Sigmoid colon (tissue), 4 donors: ENCODE measurements at regions not wholly inside any gene's neighbourhood (a gene's known extent, or its start where the extent isn't known, plus 50 kb on each side); places are given as distances from the start of the nearest gene placed in this dataset.

Source experiments
- CTCF ChIP-seq, 4 experiments: fragments of 450-650 bp in 3 of 4; fragments of 200-600 bp in 1 of 4; IDR thresholded peaks; one replicate each; pipeline ENCODE4 v1.5.1; 2016 to 2019; ENCODE audit warnings: antibody characterized with exemption in 4 of 4, mild to moderate bottlenecking in 3 of 4, moderate library complexity in 2 of 4
- EP300 ChIP-seq, 4 donors: sonication (generic); formaldehyde crosslinking; IDR thresholded peaks; one replicate each; pipeline ENCODE4 v1.6.1; 2017; ENCODE audit warnings: antibody characterized with exemption in 4 of 4
- POLR2A ChIP-seq, 2 donors: fragments of 450-650 bp; IDR thresholded peaks; one replicate each; pipeline ENCODE4 v1.6.1; 2016; ENCODE audit warnings: antibody characterized with exemption in 2 of 2, mild to moderate bottlenecking in 2 of 2, moderate library complexity in 2 of 2
- POLR2AphosphoS5 ChIP-seq, 4 donors: sonication (generic); formaldehyde crosslinking; IDR thresholded peaks; one replicate each; pipeline ENCODE4 v1.6.1; 2017; ENCODE audit warnings: antibody characterized with exemption in 4 of 4

GRCh38 chr10:6327961-6328698 lies 125.4 kb downstream of the PFKFB3 start:
- no peak for TF ChIP-seq CTCF (IDR thresholded peaks at IDR 0.05)
- no peak for TF ChIP-seq POLR2AphosphoS5 (IDR thresholded peaks at IDR 0.05)
- TF ChIP-seq POLR2A (IDR thresholded peaks at IDR 0.05), result no peak
- no peak for TF ChIP-seq EP300 (IDR thresholded peaks at IDR 0.05)
